ENCODE measurements at regions not wholly inside any gene's neighbourhood (a gene's known extent, or its start where the extent isn't known, plus 50 kb on each side); places are given as distances from the start of the nearest gene placed in this dataset.
"Not testable (repeated sequence)": the region's sequence is repeated elsewhere in the genome, so short reads cannot be mapped to it uniquely, and the experiment has no call there.

DNA sequence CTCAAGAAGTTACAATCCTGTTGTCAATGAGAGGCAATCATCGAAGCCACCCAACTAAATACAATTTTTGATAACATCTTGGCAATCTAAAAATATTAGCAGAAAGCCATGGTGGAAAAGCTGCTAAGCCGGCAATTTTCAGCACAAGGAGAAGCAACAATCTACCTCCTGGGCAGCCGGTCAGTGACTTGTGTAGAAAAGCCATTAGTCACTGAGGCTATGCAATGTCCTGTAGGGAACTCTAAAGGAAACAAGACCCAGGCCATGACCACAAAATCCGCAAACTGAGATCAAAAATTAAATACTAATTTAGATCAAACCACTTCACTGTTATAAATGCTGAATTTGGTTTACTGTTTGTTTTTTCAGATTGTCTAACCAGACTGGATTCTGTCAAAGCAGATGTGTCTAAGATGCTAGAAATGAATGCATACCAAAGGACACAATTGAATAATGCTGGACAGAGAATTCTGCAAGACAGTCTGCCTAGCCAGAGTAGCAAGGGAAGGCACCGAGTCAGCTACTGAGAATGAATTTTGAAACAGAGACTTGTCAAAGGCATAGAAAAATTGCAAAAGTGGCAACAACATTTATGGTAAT, 384.8 kb downstream of the PRELID2 start:
- FAIRE-seq (no peak), DNase-seq (ENCODE audit: low read depth, low spot score) (no peak)
- H3K27me3 ChIP-seq (ENCODE audit: control insufficient read depth, extremely low read depth, insufficient read depth, low read length): no peaks in the 10 kb centered on the region
- dilution Hi-C loops (cut with MboI; ENCODE audit: extremely low pct_ligation_motif_present, low sequenced_read_pairs): no loop called here
- no peaks in the 10 kb centered on the region for H3K79me2 ChIP-seq (ENCODE audit: control insufficient read depth, insufficient read depth, low read length)
- no peaks in the 10 kb centered on the region for H4K20me1 ChIP-seq (ENCODE audit: control insufficient read depth, extremely low read depth, insufficient read depth, low read length)
- TF ChIP-seq, protein P1, sequence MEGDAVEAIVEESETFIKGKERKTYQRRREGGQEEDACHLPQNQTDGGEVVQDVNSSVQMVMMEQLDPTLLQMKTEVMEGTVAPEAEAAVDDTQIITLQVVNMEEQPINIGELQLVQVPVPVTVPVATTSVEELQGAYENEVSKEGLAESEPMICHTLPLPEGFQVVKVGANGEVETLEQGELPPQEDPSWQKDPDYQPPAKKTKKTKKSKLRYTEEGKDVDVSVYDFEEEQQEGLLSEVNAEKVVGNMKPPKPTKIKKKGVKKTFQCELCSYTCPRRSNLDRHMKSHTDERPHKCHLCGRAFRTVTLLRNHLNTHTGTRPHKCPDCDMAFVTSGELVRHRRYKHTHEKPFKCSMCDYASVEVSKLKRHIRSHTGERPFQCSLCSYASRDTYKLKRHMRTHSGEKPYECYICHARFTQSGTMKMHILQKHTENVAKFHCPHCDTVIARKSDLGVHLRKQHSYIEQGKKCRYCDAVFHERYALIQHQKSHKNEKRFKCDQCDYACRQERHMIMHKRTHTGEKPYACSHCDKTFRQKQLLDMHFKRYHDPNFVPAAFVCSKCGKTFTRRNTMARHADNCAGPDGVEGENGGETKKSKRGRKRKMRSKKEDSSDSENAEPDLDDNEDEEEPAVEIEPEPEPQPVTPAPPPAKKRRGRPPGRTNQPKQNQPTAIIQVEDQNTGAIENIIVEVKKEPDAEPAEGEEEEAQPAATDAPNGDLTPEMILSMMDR (optimal IDR thresholded peaks at IDR 0.05 in 1 of 3, IDR thresholded peaks at IDR 0.05 in 1 of 3, conservative IDR thresholded peaks at IDR 0.05 in 1 of 3; ENCODE audit: extremely low read depth in 1 of 3, insufficient read depth in 2 of 3, low read length in 3 of 3): no peak
- TF ChIP-seq EZH2 (IDR thresholded peaks at IDR 0.05; ENCODE audit: low read length): no peak
- no peaks in the 10 kb centered on the region for H3K9me3 ChIP-seq (ENCODE audit: control insufficient read depth, low read depth, low read length)
- H3K4me3 ChIP-seq (ENCODE audit: control insufficient read depth in 2 of 3, extremely low read depth in 1 of 3, insufficient read depth in 2 of 3, low read depth in 1 of 3, low read length in 3 of 3): no peak overlapping the region
- no peaks in the 10 kb centered on the region for H3K9me1 ChIP-seq (ENCODE audit: control insufficient read depth, extremely low read depth, insufficient read depth, low read length)
- H3K27ac ChIP-seq (ENCODE audit: control insufficient read depth, insufficient read depth, low read length): no peak overlapping the region
- H3K36me3 ChIP-seq (ENCODE audit: control insufficient read depth in 2 of 2, extremely low read depth in 1 of 2, insufficient read depth in 2 of 2, low read length in 2 of 2): no peaks in the 10 kb centered on the region
- H3K4me2 ChIP-seq (ENCODE audit: control insufficient read depth, extremely low read depth, insufficient read depth, low read depth, low read length): no peak overlapping the region
- no peaks in the 10 kb centered on the region for H3K4me1 ChIP-seq (ENCODE audit: control insufficient read depth, extremely low read depth, insufficient read depth, low read length)
- H3K9ac ChIP-seq (ENCODE audit: control insufficient read depth, extremely low read depth, insufficient read depth, low read length): no peak overlapping the region
- H2AFZ ChIP-seq (ENCODE audit: control insufficient read depth, low read length): no peak overlapping the region

DNA sequence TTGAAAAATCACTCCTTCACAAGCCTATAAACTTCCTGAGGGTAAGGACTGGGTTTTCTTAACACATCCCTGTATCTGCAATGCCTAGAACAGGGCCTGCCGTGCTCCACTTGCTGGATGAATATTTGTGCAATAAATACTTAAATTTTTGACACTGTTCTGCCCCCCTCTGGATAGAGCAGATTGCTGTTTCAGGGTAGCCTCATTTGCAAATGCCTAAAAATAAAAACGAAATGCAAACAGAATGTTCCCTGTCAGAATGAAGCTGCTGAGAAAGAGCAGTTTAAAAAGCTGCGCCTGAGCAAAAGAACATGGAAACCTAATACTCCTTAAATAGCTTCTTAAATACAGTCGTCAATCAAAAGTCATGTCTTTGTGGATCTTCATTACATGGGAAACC, 385.3 kb downstream of the PRELID2 start:
- FAIRE-seq (no peak), DNase-seq (ENCODE audit: low read depth, low spot score) (no peak)
- H3K27me3 ChIP-seq (ENCODE audit: control insufficient read depth, extremely low read depth, insufficient read depth, low read length): no peaks in the 10 kb centered on the region
- TF ChIP-seq, protein P1 (optimal IDR thresholded peaks at IDR 0.05 in 1 of 3, IDR thresholded peaks at IDR 0.05 in 1 of 3, conservative IDR thresholded peaks at IDR 0.05 in 1 of 3; ENCODE audit: extremely low read depth in 1 of 3, insufficient read depth in 2 of 3, low read length in 3 of 3): no peak
- no peak for TF ChIP-seq EZH2 (IDR thresholded peaks at IDR 0.05; ENCODE audit: low read length)
- no peak overlapping the region for H3K4me2 ChIP-seq (ENCODE audit: control insufficient read depth, extremely low read depth, insufficient read depth, low read depth, low read length)
- H3K9me3 ChIP-seq (ENCODE audit: control insufficient read depth, low read depth, low read length): no peaks in the 10 kb centered on the region
- H3K36me3 ChIP-seq (ENCODE audit: control insufficient read depth in 2 of 2, extremely low read depth in 1 of 2, insufficient read depth in 2 of 2, low read length in 2 of 2): no peaks in the 10 kb centered on the region
- H3K79me2 ChIP-seq (ENCODE audit: control insufficient read depth, insufficient read depth, low read length): no peaks in the 10 kb centered on the region
- no peak overlapping the region for H3K9ac ChIP-seq (ENCODE audit: control insufficient read depth, extremely low read depth, insufficient read depth, low read length)
- no peaks in the 10 kb centered on the region for H4K20me1 ChIP-seq (ENCODE audit: control insufficient read depth, extremely low read depth, insufficient read depth, low read length)
- no peaks in the 10 kb centered on the region for H3K9me1 ChIP-seq (ENCODE audit: control insufficient read depth, extremely low read depth, insufficient read depth, low read length)
- no peak overlapping the region for H3K27ac ChIP-seq (ENCODE audit: control insufficient read depth, insufficient read depth, low read length)
- no peaks in the 10 kb centered on the region for H3K4me1 ChIP-seq (ENCODE audit: control insufficient read depth, extremely low read depth, insufficient read depth, low read length)
- dilution Hi-C loops (cut with MboI; ENCODE audit: extremely low pct_ligation_motif_present, low sequenced_read_pairs): no loop called here
- H2AFZ ChIP-seq (ENCODE audit: control insufficient read depth, low read length): no peak overlapping the region
- H3K4me3 ChIP-seq (ENCODE audit: control insufficient read depth in 2 of 3, extremely low read depth in 1 of 3, insufficient read depth in 2 of 3, low read depth in 1 of 3, low read length in 3 of 3): no peak overlapping the region

DNA sequence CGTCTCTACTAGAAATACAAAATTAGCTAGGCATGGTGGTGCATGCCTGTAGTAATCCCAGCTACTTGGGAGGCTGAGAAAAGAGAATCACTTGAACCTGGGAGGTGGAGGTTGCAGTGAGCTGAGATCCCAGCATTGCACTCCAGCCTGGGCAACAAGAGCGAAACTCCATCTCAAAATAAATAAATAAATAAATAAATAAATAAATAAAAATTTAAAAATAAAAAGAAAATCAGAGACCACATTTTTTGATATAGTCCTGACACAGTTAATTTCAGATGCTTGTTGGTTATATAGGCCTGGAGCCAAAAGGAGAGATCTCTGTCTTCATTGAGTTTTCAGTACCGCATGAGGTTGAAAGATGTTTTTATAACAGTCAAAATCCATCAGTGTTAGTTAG, 388.3 kb downstream of the PRELID2 start:
- H3K36me3 ChIP-seq (ENCODE audit: control insufficient read depth in 2 of 2, extremely low read depth in 1 of 2, insufficient read depth in 2 of 2, low read length in 2 of 2); H3K9me1 ChIP-seq (ENCODE audit: control insufficient read depth, extremely low read depth, insufficient read depth, low read length); H3K9ac ChIP-seq (ENCODE audit: control insufficient read depth, extremely low read depth, insufficient read depth, low read length); H3K9me3 ChIP-seq (ENCODE audit: control insufficient read depth, low read depth, low read length); FAIRE-seq; H3K4me2 ChIP-seq (ENCODE audit: control insufficient read depth, extremely low read depth, insufficient read depth, low read depth, low read length); dilution Hi-C loops (cut with MboI; ENCODE audit: extremely low pct_ligation_motif_present, low sequenced_read_pairs); DNase-seq (ENCODE audit: low read depth, low spot score); H3K4me3 ChIP-seq (ENCODE audit: control insufficient read depth in 2 of 3, extremely low read depth in 1 of 3, insufficient read depth in 2 of 3, low read depth in 1 of 3, low read length in 3 of 3); H4K20me1 ChIP-seq (ENCODE audit: control insufficient read depth, extremely low read depth, insufficient read depth, low read length); H2AFZ ChIP-seq (ENCODE audit: control insufficient read depth, low read length); H3K79me2 ChIP-seq (ENCODE audit: control insufficient read depth, insufficient read depth, low read length); H3K27me3 ChIP-seq (ENCODE audit: control insufficient read depth, extremely low read depth, insufficient read depth, low read length); H3K27ac ChIP-seq (ENCODE audit: control insufficient read depth, insufficient read depth, low read length); H3K4me1 ChIP-seq (ENCODE audit: control insufficient read depth, extremely low read depth, insufficient read depth, low read length): not testable (repeated sequence)

All from keratinocyte (primary cell).